Vagina (tissue), 2 donors: ENCODE measurements at regions not wholly inside any gene's neighbourhood (a gene's known extent, or its start where the extent isn't known, plus 50 kb on each side); places are given as distances from the start of the nearest gene placed in this dataset.

Experiments used
- DNase-seq, 2 donors: peaks; one replicate each; pipeline ENCODE4 v3.0.0-alpha.2; 2017; ENCODE audit errors: extremely low spot score in 2 of 2
- H3K27ac ChIP-seq: fragments of 200-600 bp; sonication (generic); one replicate; pipeline ENCODE4 v1.5.1; 2019
- H3K27me3 ChIP-seq: fragments of 200-600 bp; sonication (generic); one replicate; pipeline ENCODE4 v1.5.1; 2019
- H3K36me3 ChIP-seq, 2 donors: fragments of 200-600 bp; sonication (generic); one replicate each; pipeline ENCODE4 v1.5.1; 2017 to 2019
- H3K4me1 ChIP-seq: fragments of 200-600 bp; sonication (generic); one replicate; pipeline ENCODE4 v1.5.1; 2019
- H3K4me3 ChIP-seq, 2 donors: fragments of 200-600 bp; sonication (generic); 1 replicate in 1 of 2; 2 replicates in 1 of 2; pipeline ENCODE4 v1.5.1; 2016 to 2019
- H3K9me3 ChIP-seq: fragments of 200-600 bp; sonication (generic); one replicate; pipeline ENCODE4 v1.5.1; 2019
- POLR2A ChIP-seq, 2 donors: fragments of 450-650 bp; IDR thresholded peaks; one replicate each; pipeline ENCODE4 v1.6.1; 2017; ENCODE audit warnings: antibody characterized with exemption in 2 of 2, mild to moderate bottlenecking in 2 of 2, moderate library complexity in 2 of 2
- POLR2AphosphoS5 ChIP-seq, 2 donors: sonication (generic); formaldehyde crosslinking; IDR thresholded peaks; one replicate each; pipeline ENCODE4 v1.9.0; 2017; ENCODE audit warnings: antibody characterized with exemption in 2 of 2, mild to moderate bottlenecking in 2 of 2, low read depth in 1 of 2; ENCODE audit not compliant: insufficient read depth in 1 of 2
- intact Hi-C: fragments of 100-400 bp; cut with DNase I; formaldehyde crosslinking; loops from one replicate; pipeline ENCODE4 v1.15.1; 2023
- TF ChIP-seq, protein P1 (sequence below), 3 experiments: fragments of 450-650 bp in 2 of 3; fragments of 200-600 bp in 1 of 3; sonication (generic) in 1 of 3; IDR thresholded peaks; one replicate each; pipeline ENCODE4 v1.5.1; 2017 to 2019; ENCODE audit warnings: antibody characterized with exemption in 3 of 3, mild to moderate bottlenecking in 2 of 3, moderate library complexity in 2 of 3

DNA sequence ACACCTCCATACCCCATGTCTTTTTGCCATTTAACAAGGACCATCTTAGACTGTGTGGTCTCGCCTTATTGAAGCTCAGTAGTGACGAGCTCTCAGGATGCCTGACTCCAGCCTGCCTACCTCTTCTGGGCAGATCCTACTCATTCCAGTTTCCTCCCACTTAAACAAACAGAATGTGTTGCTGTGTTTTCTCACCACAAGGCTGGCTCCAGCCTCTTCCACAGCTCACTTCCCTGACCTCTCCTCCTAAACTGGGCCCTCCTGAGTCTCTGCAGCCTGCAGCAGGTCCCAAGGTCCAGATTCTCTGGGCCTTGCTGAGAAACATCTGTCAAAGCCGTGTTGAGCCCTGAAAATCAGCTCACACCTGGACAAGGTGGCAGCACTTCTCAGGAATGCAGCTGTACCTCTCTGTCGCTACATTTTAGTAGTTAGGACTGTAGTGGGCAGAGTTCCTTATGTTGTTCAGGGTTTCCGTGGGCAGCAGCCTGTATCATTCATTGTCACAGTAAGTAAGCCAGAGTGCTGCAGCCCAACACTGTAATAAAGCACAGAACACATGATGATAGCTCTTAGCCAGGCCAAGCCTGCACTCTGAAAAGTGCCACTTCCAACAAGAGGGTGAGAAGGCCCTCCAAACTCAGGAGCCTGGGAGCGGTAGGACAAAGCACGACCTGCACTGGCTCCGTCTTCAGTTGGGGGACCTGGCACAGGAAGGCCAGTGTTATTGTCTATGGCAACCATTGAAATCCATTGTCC lies 68.5 kb downstream of the NKX2-1 start:
- no peak for DNase-seq
- no peaks in the 10 kb centered on the region for H3K27me3 ChIP-seq
- intact Hi-C loops: no loop called here
- H3K9me3 ChIP-seq: no peaks in the 10 kb centered on the region
- H3K36me3 ChIP-seq: no peaks in the 10 kb centered on the region
- no peak for TF ChIP-seq POLR2AphosphoS5 (IDR thresholded peaks at IDR 0.05; ENCODE audit: insufficient read depth in 1 of 2, low read depth in 1 of 2)
- TF ChIP-seq, protein P1, sequence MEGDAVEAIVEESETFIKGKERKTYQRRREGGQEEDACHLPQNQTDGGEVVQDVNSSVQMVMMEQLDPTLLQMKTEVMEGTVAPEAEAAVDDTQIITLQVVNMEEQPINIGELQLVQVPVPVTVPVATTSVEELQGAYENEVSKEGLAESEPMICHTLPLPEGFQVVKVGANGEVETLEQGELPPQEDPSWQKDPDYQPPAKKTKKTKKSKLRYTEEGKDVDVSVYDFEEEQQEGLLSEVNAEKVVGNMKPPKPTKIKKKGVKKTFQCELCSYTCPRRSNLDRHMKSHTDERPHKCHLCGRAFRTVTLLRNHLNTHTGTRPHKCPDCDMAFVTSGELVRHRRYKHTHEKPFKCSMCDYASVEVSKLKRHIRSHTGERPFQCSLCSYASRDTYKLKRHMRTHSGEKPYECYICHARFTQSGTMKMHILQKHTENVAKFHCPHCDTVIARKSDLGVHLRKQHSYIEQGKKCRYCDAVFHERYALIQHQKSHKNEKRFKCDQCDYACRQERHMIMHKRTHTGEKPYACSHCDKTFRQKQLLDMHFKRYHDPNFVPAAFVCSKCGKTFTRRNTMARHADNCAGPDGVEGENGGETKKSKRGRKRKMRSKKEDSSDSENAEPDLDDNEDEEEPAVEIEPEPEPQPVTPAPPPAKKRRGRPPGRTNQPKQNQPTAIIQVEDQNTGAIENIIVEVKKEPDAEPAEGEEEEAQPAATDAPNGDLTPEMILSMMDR (IDR thresholded peaks at IDR 0.05): no peak
- TF ChIP-seq POLR2A (IDR thresholded peaks at IDR 0.05): no peak
- H3K4me1 ChIP-seq: no peaks in the 10 kb centered on the region
- H3K27ac ChIP-seq: no peak overlapping the region
- no peak overlapping the region for H3K4me3 ChIP-seq

DNA sequence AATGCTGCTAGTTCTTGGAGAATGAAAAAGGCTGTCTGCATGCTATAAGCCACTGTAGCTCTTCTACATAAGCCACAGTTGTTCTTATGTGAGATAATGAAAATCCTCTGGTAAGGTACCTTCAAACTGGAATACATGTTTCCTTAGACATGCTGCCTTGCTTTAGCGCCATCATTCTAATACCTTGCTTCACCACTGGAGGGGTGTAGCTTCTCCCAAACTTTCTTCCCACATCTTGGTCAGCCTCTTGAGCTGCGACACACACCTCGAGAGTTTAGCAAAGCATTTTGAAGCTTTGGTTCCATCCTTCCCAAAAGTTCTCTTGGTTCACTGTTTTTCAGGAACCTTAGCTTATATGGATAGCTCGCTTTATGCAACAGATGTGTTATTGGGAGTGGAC lies 69.5 kb downstream of the NKX2-1 start:
- intact Hi-C loops: no loop called here
- Histone ChIP-seq H3K4me3 (no peak overlapping the region), H3K9me3 (no peaks in the 10 kb centered on the region), H3K4me1 (no peaks in the 10 kb centered on the region), H3K27ac (no peak overlapping the region), H3K36me3 (no peaks in the 10 kb centered on the region), H3K27me3 (no peaks in the 10 kb centered on the region)
- no peak for DNase-seq
- TF ChIP-seq, protein P1 (IDR thresholded peaks at IDR 0.05): no peak
- TF ChIP-seq POLR2A (IDR thresholded peaks at IDR 0.05) (no peak), POLR2AphosphoS5 (IDR thresholded peaks at IDR 0.05; ENCODE audit: insufficient read depth in 1 of 2, low read depth in 1 of 2) (no peak)

DNA sequence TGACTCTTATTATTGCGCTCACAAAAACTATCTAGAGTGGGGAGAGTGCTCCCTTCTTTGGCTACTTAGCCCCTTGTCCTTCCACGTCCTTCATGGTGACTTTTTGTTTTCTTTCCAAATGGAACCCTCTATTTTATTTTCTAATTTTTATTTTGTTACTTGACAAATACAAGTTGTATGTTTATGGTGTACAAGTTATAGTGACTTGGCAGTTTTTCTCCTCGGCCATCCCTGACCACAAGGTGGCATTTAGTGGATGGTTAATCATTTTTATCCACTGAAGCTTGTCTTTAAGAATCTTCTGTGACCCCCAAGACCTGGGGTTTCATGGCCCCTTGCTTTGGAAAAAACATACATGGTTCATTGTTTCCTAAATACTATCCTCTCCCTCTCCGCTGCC lies 70.1 kb downstream of the NKX2-1 start:
- Histone ChIP-seq H3K4me3 (no peak overlapping the region), H3K4me1 (no peaks in the 10 kb centered on the region), H3K27ac (no peak overlapping the region), H3K36me3 (no peaks in the 10 kb centered on the region), H3K27me3 (no peaks in the 10 kb centered on the region), H3K9me3 (no peaks in the 10 kb centered on the region)
- DNase-seq: no peak
- TF ChIP-seq POLR2AphosphoS5 (IDR thresholded peaks at IDR 0.05; ENCODE audit: insufficient read depth in 1 of 2, low read depth in 1 of 2) (no peak), POLR2A (IDR thresholded peaks at IDR 0.05) (no peak)
- TF ChIP-seq, protein P1 (IDR thresholded peaks at IDR 0.05): no peak
- intact Hi-C loops: no loop called here

DNA sequence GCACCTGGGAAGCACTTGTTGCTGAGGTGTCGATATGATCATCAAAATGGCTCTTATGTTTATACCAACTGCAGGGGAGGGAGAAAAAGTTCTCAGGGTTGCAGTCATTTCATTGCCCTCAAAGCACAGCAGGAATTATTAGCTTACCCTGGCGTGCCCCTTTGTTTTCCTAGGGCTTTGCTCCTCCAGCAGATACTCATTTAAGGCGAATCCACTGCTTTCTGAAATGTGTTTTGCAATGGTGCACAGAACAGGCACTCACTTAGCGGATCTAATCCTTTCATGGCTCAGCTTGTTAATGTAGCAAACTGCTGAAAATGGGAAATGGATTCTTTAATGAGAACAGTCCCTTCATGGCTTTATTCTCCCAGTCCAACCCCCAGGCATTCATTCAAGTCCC lies 76.7 kb downstream of the NKX2-1 start:
- Histone ChIP-seq H3K9me3 (no peaks in the 10 kb centered on the region), H3K27ac (no peak overlapping the region), H3K27me3 (no peaks in the 10 kb centered on the region), H3K4me3 (no peak overlapping the region), H3K36me3 (no peaks in the 10 kb centered on the region), H3K4me1 (no peaks in the 10 kb centered on the region)
- intact Hi-C loops: no loop called here
- no peak for DNase-seq
- TF ChIP-seq, protein P1 (IDR thresholded peaks at IDR 0.05): no peak
- TF ChIP-seq POLR2AphosphoS5 (IDR thresholded peaks at IDR 0.05; ENCODE audit: insufficient read depth in 1 of 2, low read depth in 1 of 2) (no peak), POLR2A (IDR thresholded peaks at IDR 0.05) (no peak)

DNA sequence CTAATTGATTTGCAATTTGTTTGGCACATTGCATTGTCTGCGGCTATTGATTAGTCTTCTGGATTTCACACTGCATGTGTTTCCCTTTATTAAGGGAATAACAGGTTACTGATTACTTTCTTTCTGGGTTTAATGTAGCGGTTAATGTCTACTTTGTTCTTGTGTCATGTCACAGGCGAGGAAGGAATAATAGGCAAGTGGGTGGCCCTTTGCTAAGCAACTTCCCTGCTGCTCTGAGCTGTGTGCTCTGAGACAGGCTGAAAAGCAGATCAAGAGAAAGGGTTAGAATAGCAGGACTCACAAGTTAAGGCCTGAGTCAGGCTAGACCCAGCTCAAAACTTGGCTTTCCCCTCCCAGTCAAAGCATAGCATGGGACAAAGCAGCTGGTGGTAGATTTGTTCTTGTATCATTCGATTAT lies 77.2 kb downstream of the NKX2-1 start:
- Histone ChIP-seq H3K9me3 (no peaks in the 10 kb centered on the region), H3K27ac (no peak overlapping the region), H3K36me3 (no peaks in the 10 kb centered on the region), H3K27me3 (no peaks in the 10 kb centered on the region), H3K4me3 (no peak overlapping the region), H3K4me1 (no peaks in the 10 kb centered on the region)
- TF ChIP-seq, protein P1 (IDR thresholded peaks at IDR 0.05): no peak
- no peak for TF ChIP-seq POLR2A (IDR thresholded peaks at IDR 0.05)
- TF ChIP-seq POLR2AphosphoS5 (IDR thresholded peaks at IDR 0.05; ENCODE audit: insufficient read depth in 1 of 2, low read depth in 1 of 2): no peak
- DNase-seq: no peak
- intact Hi-C loops: no loop called here
